Glutamatergic neuron (in vitro differentiated cells): ENCODE measurements at regions not wholly inside any gene's neighbourhood (a gene's known extent, or its start where the extent isn't known, plus 50 kb on each side); places are given as distances from the start of the nearest gene placed in this dataset.

Experiments used
- DNase-seq: peaks from one replicate; pipeline ENCODE4 v3.0.0; 2022
- H3K27ac Mint-ChIP-seq: one replicate; pipeline ENCODE4 v1.8.0; 2020; ENCODE audit warnings: mild to moderate bottlenecking, mixed read lengths, inconsistent platforms; ENCODE audit not compliant: unreplicated experiment
- H3K27me3 Mint-ChIP-seq: one replicate; pipeline ENCODE4 v1.8.0; 2020; ENCODE audit warnings: mild to moderate bottlenecking, moderate library complexity, mixed read lengths, inconsistent platforms; ENCODE audit not compliant: unreplicated experiment
- H3K36me3 Mint-ChIP-seq: one replicate; pipeline ENCODE4 v1.8.0; 2020; ENCODE audit warnings: mild to moderate bottlenecking, mixed read lengths, inconsistent platforms; ENCODE audit not compliant: unreplicated experiment
- H3K4me1 Mint-ChIP-seq: one replicate; pipeline ENCODE4 v1.8.0; 2020; ENCODE audit warnings: mild to moderate bottlenecking, low read depth, mixed read lengths, inconsistent platforms; ENCODE audit not compliant: unreplicated experiment
- H3K4me3 Mint-ChIP-seq: one replicate; pipeline ENCODE4 v1.8.0; 2020; ENCODE audit warnings: mild to moderate bottlenecking, mixed read lengths, inconsistent platforms; ENCODE audit not compliant: unreplicated experiment
- H3K9me3 Mint-ChIP-seq: one replicate; pipeline ENCODE4 v1.8.0; 2020; ENCODE audit warnings: mild to moderate bottlenecking, moderate library complexity, mixed read lengths, inconsistent platforms; ENCODE audit not compliant: unreplicated experiment
- CTCF ChIP-seq: fragments of 200-600 bp; sonication (generic); IDR thresholded peaks from one replicate; pipeline ENCODE4 v1.5.0; 2021; ENCODE audit not compliant: partially characterized antibody, unreplicated experiment

- H3K9me3 Mint-ChIP-seq, result no peaks in the 10 kb centered on the region
- DNase-seq, result no peak
- H3K27ac Mint-ChIP-seq, result no peak overlapping the region
- H3K36me3 Mint-ChIP-seq, result peaks cover 5% of the 10 kb centered on the region
- H3K4me3 Mint-ChIP-seq, result no peak overlapping the region
- no peaks in the 10 kb centered on the region for H3K4me1 Mint-ChIP-seq
- TF ChIP-seq CTCF, result no peak
- H3K27me3 Mint-ChIP-seq, result no peaks in the 10 kb centered on the region
Observed at GRCh38 chr4:126007142-126007541, 692.4 kb downstream of the FAT4 start.

- H3K9me3 Mint-ChIP-seq, result no peaks in the 10 kb centered on the region
Observed at GRCh38 chr4:126012691-126013290, 698.0 kb downstream of the FAT4 start.

GRCh38 chr4:126018274-126018673 lies 703.5 kb downstream of the FAT4 start:
- TF ChIP-seq CTCF, result no peak
- Mint-ChIP-seq H3K4me3 (no peak overlapping the region), H3K36me3 (no peaks in the 10 kb centered on the region), H3K9me3 (no peaks in the 10 kb centered on the region), H3K27me3 (no peaks in the 10 kb centered on the region), H3K27ac (no peak overlapping the region), H3K4me1 (no peaks in the 10 kb centered on the region)
- no peak for DNase-seq

More at GRCh38 chr4:126012691-126013290, 698.0 kb downstream of the FAT4 start:
- Mint-ChIP-seq H3K4me1 (no peaks in the 10 kb centered on the region), H3K36me3 (peaks cover 5% of the 10 kb centered on the region), H3K27me3 (no peaks in the 10 kb centered on the region), H3K4me3 (no peak overlapping the region), H3K27ac (no peak overlapping the region)
- no peak for TF ChIP-seq CTCF
- DNase-seq, result no peak

- Mint-ChIP-seq H3K36me3 (no peaks in the 10 kb centered on the region), H3K27ac (no peak overlapping the region), H3K9me3 (no peaks in the 10 kb centered on the region), H3K4me1 (no peaks in the 10 kb centered on the region), H3K27me3 (no peaks in the 10 kb centered on the region), H3K4me3 (no peak overlapping the region)
- no peak for TF ChIP-seq CTCF
- DNase-seq, result no peak
Observed at GRCh38 chr4:126023896-126024295, 709.1 kb downstream of the FAT4 start.

GRCh38 chr4:126027601-126028000 lies 712.8 kb downstream of the FAT4 start:
- DNase-seq, result no peak
- no peaks in the 10 kb centered on the region for H3K9me3 Mint-ChIP-seq
- no peak overlapping the region for H3K4me3 Mint-ChIP-seq
- no peaks in the 10 kb centered on the region for H3K27me3 Mint-ChIP-seq
- TF ChIP-seq CTCF, result no peak
- H3K36me3 Mint-ChIP-seq, result peaks cover 4% of the 10 kb centered on the region
- H3K27ac Mint-ChIP-seq, result no peak overlapping the region
- no peaks in the 10 kb centered on the region for H3K4me1 Mint-ChIP-seq
